ENCODE measurements at regions not wholly inside any gene's neighbourhood (a gene's known extent, or its start where the extent isn't known, plus 50 kb on each side); places are given as distances from the start of the nearest gene placed in this dataset.

- Mint-ChIP-seq H3K9me3 (peaks cover 8 to 56% (median 29%) of the 10 kb centered on the region in 6 donors), H3K4me1 (no peaks in the 10 kb centered on the region), H3K36me3 (no peaks in the 10 kb centered on the region), H3K4me3 (no peak overlapping the region), H3K27me3 (ENCODE audit: low read depth in 3 of 3) (no peaks in the 10 kb centered on the region), H3K27ac (no peak overlapping the region)
- DNase-seq: no peak
These were observed 1261.3 kb downstream of the SI start for GRCh38 chr3:163817015-163817414.

DNA sequence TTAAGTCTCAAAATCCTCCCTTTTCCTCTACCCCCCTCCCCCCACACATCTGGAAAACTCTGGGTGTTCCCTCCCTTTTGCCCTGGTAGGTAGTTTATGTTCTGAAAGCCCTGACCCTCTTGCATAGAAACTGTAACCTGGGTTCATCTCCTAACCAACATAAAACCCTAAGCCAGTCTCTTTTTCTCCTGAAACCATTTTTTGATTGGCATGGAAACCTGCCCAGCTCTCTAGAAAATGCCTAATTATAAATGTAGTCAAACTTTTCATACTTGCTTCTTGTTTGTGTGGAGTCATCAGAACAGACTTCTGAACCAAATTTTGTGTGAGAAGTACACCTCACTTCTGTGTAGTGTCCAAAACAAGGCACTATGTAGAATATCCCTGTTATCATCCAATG is 1264.4 kb downstream of the SI start:
- no peak for DNase-seq
- no peaks in the 10 kb centered on the region for H3K36me3 Mint-ChIP-seq
- H3K4me3 Mint-ChIP-seq: no peak overlapping the region
- no peaks in the 10 kb centered on the region for H3K27me3 Mint-ChIP-seq (ENCODE audit: low read depth in 3 of 3)
- H3K27ac Mint-ChIP-seq: no peak overlapping the region
- peaks cover 4 to 45% (median 23%) of the 10 kb centered on the region in 6 donors for H3K9me3 Mint-ChIP-seq
- no peaks in the 10 kb centered on the region for H3K4me1 Mint-ChIP-seq

GRCh38 chr3:163812006-163812405 is 1266.3 kb downstream of the SI start:
- H3K9me3 Mint-ChIP-seq: peaks cover 0 to 37% (median 18%) of the 10 kb centered on the region in 6 donors
- no peak overlapping the region for H3K27ac Mint-ChIP-seq

GRCh38 chr3:163809540-163809993 is 1268.7 kb downstream of the SI start:
- H3K9me3 Mint-ChIP-seq: peaks cover 0 to 32% (median 20%) of the 10 kb centered on the region in 6 donors
- H3K27me3 Mint-ChIP-seq (ENCODE audit: low read depth in 3 of 3): peaks cover 0 to 2% (median 0%) of the 10 kb centered on the region in 3 donors
- no peak overlapping the region for H3K4me3 Mint-ChIP-seq
- no peak overlapping the region for H3K27ac Mint-ChIP-seq
- no peaks in the 10 kb centered on the region for H3K4me1 Mint-ChIP-seq
- no peaks in the 10 kb centered on the region for H3K36me3 Mint-ChIP-seq
- no peak for DNase-seq

More at GRCh38 chr3:163812006-163812405, 1266.3 kb downstream of the SI start:
- Mint-ChIP-seq H3K4me3 (no peak overlapping the region), H3K36me3 (no peaks in the 10 kb centered on the region), H3K27me3 (ENCODE audit: low read depth in 3 of 3) (peaks cover 0 to 2% (median 0%) of the 10 kb centered on the region in 3 donors), H3K4me1 (no peaks in the 10 kb centered on the region)
- no peak for DNase-seq

- H3K27me3 Mint-ChIP-seq (ENCODE audit: low read depth in 3 of 3): peaks cover 0 to 1% (median 0%) of the 10 kb centered on the region in 3 donors
- peaks cover 11 to 47% (median 34%) of the 10 kb centered on the region in 6 donors for H3K9me3 Mint-ChIP-seq
- no peak overlapping the region for H3K27ac Mint-ChIP-seq
- DNase-seq: no peak
- no peaks in the 10 kb centered on the region for H3K4me1 Mint-ChIP-seq
- H3K36me3 Mint-ChIP-seq: no peaks in the 10 kb centered on the region
- no peak overlapping the region for H3K4me3 Mint-ChIP-seq
These were observed 1291.9 kb downstream of the SI start for GRCh38 chr3:163786416-163786815.

DNA sequence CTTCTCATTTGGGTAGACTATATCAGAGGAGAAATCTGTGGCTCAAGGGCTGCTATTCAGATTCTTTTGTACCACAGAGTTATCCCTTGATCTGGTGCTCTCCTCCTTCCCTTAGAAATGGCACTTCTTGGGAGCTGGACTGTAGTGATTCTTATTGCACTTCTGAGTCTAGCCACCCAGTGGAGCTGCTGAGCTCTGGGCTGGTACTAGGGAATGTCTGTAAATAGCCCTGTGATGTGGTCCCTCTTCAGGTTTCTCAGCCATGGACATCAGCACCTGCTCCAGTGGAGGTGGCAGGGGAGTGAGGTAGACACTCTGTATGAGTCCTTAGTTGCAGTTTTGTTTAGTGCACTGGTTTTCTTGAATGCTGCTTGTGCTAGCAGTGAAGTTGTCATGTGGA is 1292.6 kb downstream of the SI start:
- no peaks in the 10 kb centered on the region for H3K36me3 Mint-ChIP-seq
- H3K9me3 Mint-ChIP-seq: peaks cover 11 to 54% (median 37%) of the 10 kb centered on the region in 6 donors
- no peaks in the 10 kb centered on the region for H3K4me1 Mint-ChIP-seq
- DNase-seq: no peak
- H3K4me3 Mint-ChIP-seq: no peak overlapping the region
- no peak overlapping the region for H3K27ac Mint-ChIP-seq
- peaks cover 0 to 1% (median 0%) of the 10 kb centered on the region in 3 donors for H3K27me3 Mint-ChIP-seq (ENCODE audit: low read depth in 3 of 3)

GRCh38 chr3:163779396-163780344 is 1298.6 kb downstream of the SI start:
- no peak overlapping the region for H3K4me3 Mint-ChIP-seq
- H3K36me3 Mint-ChIP-seq: no peaks in the 10 kb centered on the region
- DNase-seq: no peak
- H3K9me3 Mint-ChIP-seq: peaks cover 13 to 55% (median 33%) of the 10 kb centered on the region in 6 donors
- peaks cover 0 to 1% (median 0%) of the 10 kb centered on the region in 3 donors for H3K27me3 Mint-ChIP-seq (ENCODE audit: low read depth in 3 of 3)
- H3K27ac Mint-ChIP-seq: no peak overlapping the region
- no peaks in the 10 kb centered on the region for H3K4me1 Mint-ChIP-seq

DNA sequence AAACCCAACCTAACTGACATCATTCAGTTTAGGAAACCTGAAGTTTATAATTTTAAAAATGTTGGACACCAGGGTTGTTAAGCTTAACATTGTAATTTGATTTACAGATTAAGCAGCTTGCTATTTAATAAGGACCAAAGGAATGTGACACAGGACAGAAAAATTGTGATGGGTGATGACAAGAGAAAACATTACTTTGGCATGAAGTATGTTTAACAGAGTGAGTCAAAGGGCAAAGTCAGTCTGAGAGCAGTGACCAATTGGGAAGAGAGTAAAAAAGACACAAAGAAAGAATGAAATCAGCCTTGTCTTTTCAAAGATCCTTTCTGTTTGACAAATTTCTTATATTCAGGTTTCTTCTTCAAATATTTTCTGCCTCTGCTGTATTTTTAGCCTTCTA is 1301.6 kb downstream of the SI start:
- H3K27me3 Mint-ChIP-seq (ENCODE audit: low read depth in 3 of 3): peaks cover 0 to 3% (median 0%) of the 10 kb centered on the region in 3 donors
- H3K36me3 Mint-ChIP-seq: peaks cover 0 to 1% (median 0%) of the 10 kb centered on the region in 3 donors
- H3K27ac Mint-ChIP-seq: no peak overlapping the region
- H3K4me1 Mint-ChIP-seq: no peaks in the 10 kb centered on the region
- H3K9me3 Mint-ChIP-seq: peaks cover 10 to 72% (median 41%) of the 10 kb centered on the region in 6 donors
- H3K4me3 Mint-ChIP-seq: no peak overlapping the region
- DNase-seq: no peak

DNA sequence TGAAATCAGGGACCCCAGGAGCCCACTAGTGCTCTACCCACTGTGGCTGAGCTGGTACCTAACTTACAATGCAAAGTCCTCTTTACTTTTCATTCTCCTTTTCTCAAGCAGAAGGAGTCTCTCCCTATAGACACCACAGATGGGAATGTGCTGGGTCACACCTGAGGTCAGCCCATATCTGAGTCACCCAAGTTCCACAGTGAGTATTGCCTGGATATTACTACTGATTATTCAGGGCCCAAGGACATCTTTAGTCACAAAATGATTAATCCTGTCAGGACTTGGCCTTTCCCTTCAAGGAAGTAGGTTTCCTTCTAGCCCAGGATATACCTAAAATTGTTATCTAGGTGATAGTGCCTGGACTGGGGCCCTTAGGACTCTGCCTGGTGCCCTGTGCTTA is 1305.2 kb downstream of the SI start:
- H3K27ac Mint-ChIP-seq: no peak overlapping the region
- no peaks in the 10 kb centered on the region for H3K4me1 Mint-ChIP-seq
- H3K27me3 Mint-ChIP-seq (ENCODE audit: low read depth in 3 of 3): peaks cover 0 to 4% (median 0%) of the 10 kb centered on the region in 3 donors
- no peak for DNase-seq
- H3K36me3 Mint-ChIP-seq: peaks cover 0 to 4% (median 0%) of the 10 kb centered on the region in 3 donors
- H3K9me3 Mint-ChIP-seq: peaks cover 6 to 66% (median 41%) of the 10 kb centered on the region in 6 donors
- no peak overlapping the region for H3K4me3 Mint-ChIP-seq

GRCh38 chr3:163768048-163768447 is 1310.2 kb downstream of the SI start:
- Mint-ChIP-seq H3K27me3 (ENCODE audit: low read depth in 3 of 3) (peaks cover 0 to 4% (median 0%) of the 10 kb centered on the region in 3 donors), H3K4me1 (no peaks in the 10 kb centered on the region), H3K36me3 (peaks cover 0 to 4% (median 0%) of the 10 kb centered on the region in 3 donors), H3K27ac (no peak overlapping the region), H3K9me3 (peaks cover 2 to 38% (median 22%) of the 10 kb centered on the region in 6 donors), H3K4me3 (no peak overlapping the region)
- DNase-seq: no peak

DNA sequence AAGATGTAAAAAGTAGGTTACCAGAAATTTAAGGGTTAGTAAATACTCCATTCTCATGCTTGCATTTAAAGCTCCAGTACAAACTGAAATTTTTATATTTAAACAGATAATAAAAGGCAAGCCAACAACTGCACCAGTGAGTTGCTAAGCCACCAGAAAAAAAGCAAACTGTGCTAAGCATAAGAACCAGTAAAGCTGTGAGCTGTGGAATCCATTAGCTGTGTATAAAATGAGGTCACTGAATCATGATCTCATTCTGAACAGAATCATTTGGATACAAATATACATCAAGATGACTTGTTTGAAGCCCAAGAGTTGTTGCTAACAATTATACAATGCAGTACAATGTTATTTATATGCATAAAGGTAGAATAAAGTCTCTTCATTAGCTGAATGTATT is 1312.2 kb downstream of the SI start:
- peaks cover 0 to 2% (median 2%) of the 10 kb centered on the region in 3 donors for H3K27me3 Mint-ChIP-seq (ENCODE audit: low read depth in 3 of 3)
- H3K27ac Mint-ChIP-seq: no peak overlapping the region
- peaks cover 4 to 35% (median 18%) of the 10 kb centered on the region in 6 donors for H3K9me3 Mint-ChIP-seq
- H3K4me3 Mint-ChIP-seq: no peak overlapping the region
- H3K4me1 Mint-ChIP-seq: no peaks in the 10 kb centered on the region
- no peaks in the 10 kb centered on the region for H3K36me3 Mint-ChIP-seq
- DNase-seq: no peak

- DNase-seq: no peak
- Mint-ChIP-seq H3K4me3 (no peak overlapping the region), H3K4me1 (no peaks in the 10 kb centered on the region), H3K27ac (no peak overlapping the region), H3K27me3 (ENCODE audit: low read depth in 3 of 3) (peaks cover 0 to 4% (median 2%) of the 10 kb centered on the region in 3 donors), H3K36me3 (no peaks in the 10 kb centered on the region), H3K9me3 (peaks cover 19 to 56% (median 43%) of the 10 kb centered on the region in 6 donors)
These were observed 1325.3 kb downstream of the SI start for GRCh38 chr3:163753033-163753432.

GRCh38 chr3:163745204-163745603 is 1333.1 kb downstream of the SI start:
- peaks cover 0 to 4% (median 2%) of the 10 kb centered on the region in 3 donors for H3K27me3 Mint-ChIP-seq (ENCODE audit: low read depth in 3 of 3)

GRCh38 chr3:163735394-163735793 is 1342.9 kb downstream of the SI start:
- Mint-ChIP-seq H3K4me1 (no peaks in the 10 kb centered on the region), H3K27me3 (ENCODE audit: low read depth in 3 of 3) (peaks cover 0 to 2% (median 0%) of the 10 kb centered on the region in 3 donors), H3K9me3 (peaks cover 2 to 35% (median 19%) of the 10 kb centered on the region in 6 donors), H3K4me3 (no peak overlapping the region), H3K36me3 (no peaks in the 10 kb centered on the region), H3K27ac (no peak overlapping the region)
- no peak for DNase-seq

More at GRCh38 chr3:163745204-163745603, 1333.1 kb downstream of the SI start:
- peaks cover 10 to 34% (median 28%) of the 10 kb centered on the region in 6 donors for H3K9me3 Mint-ChIP-seq
- no peak overlapping the region for H3K27ac Mint-ChIP-seq
- H3K4me1 Mint-ChIP-seq: no peaks in the 10 kb centered on the region
- DNase-seq: no peak
- H3K36me3 Mint-ChIP-seq: no peaks in the 10 kb centered on the region
- no peak overlapping the region for H3K4me3 Mint-ChIP-seq
